Muscle of leg (tissue), 3 donors: ENCODE measurements at regions not wholly inside any gene's neighbourhood (a gene's known extent, or its start where the extent isn't known, plus 50 kb on each side); places are given as distances from the start of the nearest gene placed in this dataset.

Source experiments
- DNase-seq: peaks from one replicate; pipeline ENCODE4 v3.0.0; 2013
- H3K27ac ChIP-seq: one replicate; pipeline ENCODE4 v1.5.1; 2013; ENCODE audit warnings: mild to moderate bottlenecking, low read length, control low read depth
- H3K27me3 ChIP-seq: one replicate; pipeline ENCODE4 v1.6.1; 2013; ENCODE audit warnings: low read length; ENCODE audit not compliant: control insufficient read depth, insufficient read depth
- H3K36me3 ChIP-seq: one replicate; pipeline ENCODE4 v1.6.1; 2013; ENCODE audit warnings: low read length; ENCODE audit not compliant: control insufficient read depth, insufficient read depth
- H3K4me1 ChIP-seq: one replicate; pipeline ENCODE4 v1.6.1; 2013; ENCODE audit warnings: low read length; ENCODE audit not compliant: control insufficient read depth, insufficient read depth
- H3K4me3 ChIP-seq: one replicate; pipeline ENCODE4 v1.5.1; 2013; ENCODE audit warnings: low read length, control low read depth
- H3K9me3 ChIP-seq: replicated peaks from 2 replicates; pipeline ENCODE4 v1.6.1; 2013; ENCODE audit warnings: low read depth, low read length; ENCODE audit not compliant: control insufficient read depth
- WGBS: methylation state at CpG from one replicate; pipeline ENCODE4 v1.1.5; 2013; ENCODE audit warnings: missing lambda C conversion rate; ENCODE audit not compliant: insufficient coverage; 5-methylcytosine and 5-hydroxymethylcytosine counted together

GRCh38 chr20:60138256-60139220, 180.3 kb downstream of the CDH26 start:
- Histone ChIP-seq H3K27me3 (no peaks in the 10 kb centered on the region), H3K4me1 (peaks cover 3% of the 10 kb centered on the region), H3K27ac (no peak overlapping the region), H3K36me3 (no peaks in the 10 kb centered on the region), H3K9me3 (no peaks in the 10 kb centered on the region), H3K4me3 (peak overlapping the region; percentile 28)
- 61% methylated on average over 35 of the region's 39 CpGs for WGBS
- DNase-seq: no peak

GRCh38 chr20:60139663-60140446, 181.6 kb downstream of the CDH26 start:
- H3K27ac ChIP-seq: no peak overlapping the region
- no peak overlapping the region for H3K4me3 ChIP-seq

DNA sequence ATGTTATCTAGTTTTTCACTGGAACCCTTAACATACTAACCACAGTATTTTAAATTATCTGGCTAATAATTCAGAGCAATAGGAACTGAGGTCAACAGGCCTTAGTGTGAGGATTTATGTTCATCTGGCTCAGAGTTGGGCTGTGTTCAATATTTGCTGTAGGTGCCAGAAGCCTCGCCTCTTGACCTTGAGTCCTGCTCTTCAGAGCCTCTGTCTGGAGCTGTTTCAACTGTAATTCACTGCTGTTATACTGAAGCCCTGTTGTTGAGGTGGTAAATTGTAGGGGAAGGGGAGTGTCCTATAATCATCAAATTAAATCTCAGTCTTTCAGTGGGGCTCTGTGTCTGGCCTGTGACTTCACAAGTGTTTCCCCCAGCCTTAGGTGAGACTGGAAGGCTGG, 184.4 kb downstream of the CDH26 start:
- Histone ChIP-seq H3K4me1 (peaks cover 3% of the 10 kb centered on the region), H3K27me3 (no peaks in the 10 kb centered on the region), H3K9me3 (no peaks in the 10 kb centered on the region), H3K27ac (no peak overlapping the region), H3K4me3 (no peak overlapping the region), H3K36me3 (no peaks in the 10 kb centered on the region)
- DNase-seq: no peak
- no CpG with 5 or more reads among the region's 1 CpG for WGBS

More at GRCh38 chr20:60139663-60140446, 181.6 kb downstream of the CDH26 start:
- Histone ChIP-seq H3K27me3 (no peaks in the 10 kb centered on the region), H3K9me3 (no peaks in the 10 kb centered on the region), H3K36me3 (no peaks in the 10 kb centered on the region), H3K4me1 (peaks cover 3% of the 10 kb centered on the region)
- WGBS: 60% methylated on average over 6 of the region's 11 CpGs
- peak; percentile 28 for DNase-seq

DNA sequence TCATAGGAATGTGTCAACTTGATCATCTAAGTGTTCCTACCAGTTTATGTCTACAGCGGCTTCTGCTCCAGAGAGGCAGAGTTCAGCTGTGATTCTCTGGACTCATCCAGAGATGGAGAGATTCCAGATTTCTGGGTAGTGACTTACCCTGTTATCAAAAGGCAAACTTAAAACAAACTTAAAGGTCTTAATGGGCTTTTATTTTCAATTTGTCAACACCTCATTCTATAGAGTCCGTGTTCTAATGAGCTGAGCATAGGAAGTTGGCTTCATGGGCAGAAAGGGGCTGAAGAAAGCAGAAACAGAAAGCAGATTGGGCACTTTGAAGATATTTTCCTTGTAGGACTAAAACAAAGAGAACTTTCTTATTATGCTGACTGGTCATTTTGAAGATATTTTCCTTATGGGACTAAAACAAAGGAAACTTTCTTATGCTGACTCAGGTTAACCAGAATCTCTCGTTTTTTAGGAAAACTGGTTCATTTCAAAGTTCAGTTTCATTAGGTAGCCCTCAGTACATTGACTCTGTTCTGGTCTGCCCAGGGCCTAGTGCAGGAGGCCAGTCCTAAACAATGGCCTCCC, 185.1 kb downstream of the CDH26 start:
- Histone ChIP-seq H3K27me3 (no peaks in the 10 kb centered on the region), H3K9me3 (no peaks in the 10 kb centered on the region), H3K27ac (no peak overlapping the region), H3K4me3 (no peak overlapping the region), H3K36me3 (no peaks in the 10 kb centered on the region), H3K4me1 (peaks cover 3% of the 10 kb centered on the region)
- no peak for DNase-seq
- whole genome bisulfite sequencing: 75% methylated on average over 2 of the region's 3 CpGs

DNA sequence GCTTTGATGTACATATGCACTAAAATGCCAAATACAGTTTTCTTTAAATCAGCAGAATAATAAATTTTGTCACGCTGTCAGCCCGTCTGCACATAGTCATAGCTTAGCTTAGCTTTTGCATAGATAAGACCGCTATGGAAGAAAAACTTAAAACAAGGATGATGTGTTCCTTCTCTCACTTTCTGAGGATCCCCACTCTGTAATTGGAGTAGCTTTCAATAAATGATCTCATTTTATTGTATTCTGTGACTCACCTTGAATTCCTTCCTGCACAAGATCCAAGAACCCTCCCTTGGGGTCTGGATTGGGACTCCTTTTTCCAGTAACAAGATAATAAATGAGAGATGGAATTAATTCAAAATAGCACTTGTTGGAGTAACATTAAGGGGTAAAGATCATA, 186.2 kb downstream of the CDH26 start:
- no CpG with 5 or more reads among the region's 3 CpGs for WGBS
- no peaks in the 10 kb centered on the region for H3K36me3 ChIP-seq
- H3K9me3 ChIP-seq: no peaks in the 10 kb centered on the region
- H3K27me3 ChIP-seq: no peaks in the 10 kb centered on the region
- H3K27ac ChIP-seq: no peak overlapping the region
- H3K4me3 ChIP-seq: no peak overlapping the region
- H3K4me1 ChIP-seq: peaks cover 3% of the 10 kb centered on the region
- DNase-seq: no peak

DNA sequence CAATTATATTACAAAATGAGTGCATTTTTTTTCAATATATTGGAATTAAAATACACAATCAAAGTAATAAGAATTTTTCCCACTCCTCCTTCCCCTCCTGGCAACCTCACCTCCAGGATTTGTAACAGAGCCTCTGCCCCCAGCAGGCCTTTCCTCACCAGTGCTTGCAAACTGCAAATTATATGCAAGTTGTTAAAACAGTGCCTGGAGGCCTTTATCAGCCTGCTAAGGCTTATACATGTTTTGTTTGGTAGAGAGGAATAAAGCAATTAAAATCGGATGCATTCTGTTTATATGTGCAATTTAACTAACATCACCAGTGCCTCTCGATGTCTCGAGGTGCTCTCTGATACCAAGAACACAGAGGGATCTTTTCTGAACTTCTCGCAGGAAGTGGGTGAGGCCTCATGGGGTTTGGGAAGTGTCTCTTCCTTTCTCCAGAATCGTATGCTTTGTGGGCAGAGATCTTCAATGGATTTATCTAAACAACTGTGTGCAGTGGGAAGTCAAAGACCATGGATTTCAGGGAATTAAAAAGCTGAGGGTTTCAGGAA, 186.8 kb downstream of the CDH26 start:
- H3K27ac ChIP-seq: no peak overlapping the region
- no peak for DNase-seq
- no peaks in the 10 kb centered on the region for H3K9me3 ChIP-seq
- H3K4me1 ChIP-seq: peaks cover under 1% of the 10 kb centered on the region
- no CpG with 5 or more reads among the region's 5 CpGs for WGBS
- H3K36me3 ChIP-seq: no peaks in the 10 kb centered on the region
- H3K27me3 ChIP-seq: no peaks in the 10 kb centered on the region
- H3K4me3 ChIP-seq: no peak overlapping the region

GRCh38 chr20:60147004-60147403, 188.8 kb downstream of the CDH26 start:
- DNase-seq: no peak
- Histone ChIP-seq H3K27ac (no peak overlapping the region), H3K4me1 (no peaks in the 10 kb centered on the region), H3K27me3 (no peaks in the 10 kb centered on the region), H3K4me3 (no peak overlapping the region), H3K9me3 (no peaks in the 10 kb centered on the region), H3K36me3 (no peaks in the 10 kb centered on the region)
- 70% methylated on average over 1 of the region's 2 CpGs for WGBS

DNA sequence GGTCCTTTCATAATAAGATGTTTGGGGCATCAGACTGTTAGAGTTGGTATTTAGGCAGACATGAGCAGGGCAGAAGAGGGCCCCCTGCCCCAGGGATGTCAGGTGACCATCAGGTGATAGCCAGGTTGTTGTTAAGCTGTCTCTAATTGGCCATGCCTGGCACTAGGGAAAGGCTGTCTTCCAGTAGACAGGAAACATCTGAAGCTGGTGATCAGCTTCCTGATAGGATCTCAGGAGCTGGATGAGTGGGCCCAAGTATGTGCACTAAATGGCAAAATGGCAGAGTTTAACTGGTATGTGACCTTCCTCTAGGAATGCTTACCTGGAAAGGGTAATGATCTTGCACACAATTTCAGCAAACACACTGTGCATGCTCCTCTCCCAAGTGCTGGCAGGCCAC, 190.7 kb downstream of the CDH26 start:
- H3K27me3 ChIP-seq: no peaks in the 10 kb centered on the region
- H3K9me3 ChIP-seq: no peaks in the 10 kb centered on the region
- no peak overlapping the region for H3K4me3 ChIP-seq
- no peaks in the 10 kb centered on the region for H3K36me3 ChIP-seq
- no peaks in the 10 kb centered on the region for H3K4me1 ChIP-seq
- DNase-seq: no peak
- no peak overlapping the region for H3K27ac ChIP-seq

- Histone ChIP-seq H3K27me3 (no peaks in the 10 kb centered on the region), H3K4me3 (no peak overlapping the region), H3K4me1 (no peaks in the 10 kb centered on the region), H3K36me3 (no peaks in the 10 kb centered on the region), H3K9me3 (no peaks in the 10 kb centered on the region), H3K27ac (no peak overlapping the region)
- WGBS: no CpG with 5 or more reads among the region's 3 CpGs
- DNase-seq: no peak
These were observed 194.6 kb downstream of the CDH26 start for GRCh38 chr20:60152792-60153191.
